NOMO-1 (cell line): ENCODE measurements at regions not wholly inside any gene's neighbourhood (a gene's known extent, or its start where the extent isn't known, plus 50 kb on each side); places are given as distances from the start of the nearest gene placed in this dataset.

ENCODE experiments used
- DNase-seq, 2 experiments: peaks; one replicate each; lab custom pipeline; 2025; ENCODE audit not compliant: unreplicated experiment in 2 of 2; lab: John Stamatoyannopoulos, UW

- DNase-seq = no peak
Observed at GRCh38 chr2:117760916-117761315, 53.6 kb upstream of the DDX18 start.

GRCh38 chr2:117762454-117762853, 52.0 kb upstream of the DDX18 start:
- DNase-seq = no peak

- DNase-seq = no peak
Observed at GRCh38 chr2:117763804-117764203, 50.7 kb upstream of the DDX18 start.
